ENCODE measurements at regions not wholly inside any gene's neighbourhood (a gene's known extent, or its start where the extent isn't known, plus 50 kb on each side); places are given as distances from the start of the nearest gene placed in this dataset.

- Histone ChIP-seq H3K79me2 (ENCODE audit: insufficient read depth, low read length) (no peaks in the 10 kb centered on the region), H3K9me3 (ENCODE audit: control insufficient read depth, low read depth, low read length) (no peaks in the 10 kb centered on the region), H2BK15ac (ENCODE audit: low read depth, low read length) (no peak overlapping the region), H4K20me1 (ENCODE audit: control insufficient read depth, insufficient read depth, insufficient read length) (no peaks in the 10 kb centered on the region), H3K27me3 (ENCODE audit: insufficient read depth, low read length) (no peaks in the 10 kb centered on the region), H3K9ac (ENCODE audit: extremely low read depth, insufficient read length, low read length) (no peak overlapping the region), H2BK20ac (ENCODE audit: low read depth, low read length, poor library complexity, severe bottlenecking) (no peak overlapping the region), H3K4ac (ENCODE audit: low read depth, low read length) (no peak overlapping the region), H2BK120ac (ENCODE audit: low read depth, low read length, poor library complexity, severe bottlenecking) (no peak overlapping the region), H4K5ac (ENCODE audit: insufficient read length, low read depth, low read length) (no peak overlapping the region), H3K27ac (ENCODE audit: insufficient read length, low read depth, low read length) (no peak overlapping the region), H3K56ac (ENCODE audit: insufficient read length, low read depth, low read length) (no peak overlapping the region), H4K91ac (ENCODE audit: insufficient read length, low read depth, low read length) (no peak overlapping the region), H3K4me1 (ENCODE audit: insufficient read depth, low read length) (no peaks in the 10 kb centered on the region; the same call in 1 of the 2 replicates), H2AFZ (ENCODE audit: low read length) (no peak overlapping the region), H3K14ac (ENCODE audit: insufficient read depth, low read length) (no peak overlapping the region), H3K23me2 (ENCODE audit: insufficient read length, low read depth, low read length, poor library complexity, severe bottlenecking) (no peaks in the 10 kb centered on the region), H3K79me1 (ENCODE audit: insufficient read depth, low read depth, low read length, poor library complexity, severe bottlenecking) (no peaks in the 10 kb centered on the region), H4K8ac (replicated peaks; ENCODE audit: insufficient read length, low read depth, low read length) (no peak overlapping the region), H3K23ac (ENCODE audit: insufficient read length, low read depth, low read length) (no peak overlapping the region), H2AK5ac (ENCODE audit: insufficient read length, low read length) (no peak overlapping the region), H3K4me2 (ENCODE audit: insufficient read depth, insufficient read length, low read length) (no peak overlapping the region), H2BK5ac (ENCODE audit: insufficient read length, low read length) (no peak overlapping the region), H3T11ph (ENCODE audit: low read length) (no peak overlapping the region), H2BK12ac (ENCODE audit: insufficient read length, low read depth, low read length) (no peak overlapping the region), H3K18ac (ENCODE audit: insufficient read length, low read depth, low read length) (no peak overlapping the region)
- TF ChIP-seq CTCF (conservative IDR thresholded peaks at IDR 0.05), result no peak
- Mint-ChIP-seq H3K4me1 (peaks cover 23 to 27% of the 10 kb centered on the region in 2 experiments), H3K9me3 (no peaks in the 10 kb centered on the region), H3K27me3 (ENCODE audit: low read depth) (peaks cover 6% of the 10 kb centered on the region; the same call in 1 of the 2 replicates), H3K27ac (no peak overlapping the region), H3K36me3 (ENCODE audit: insufficient read depth in 1 of 3, low read depth in 3 of 3) (no peaks in the 10 kb centered on the region), H3K4me3 (no peak overlapping the region)
- no peak for DNase-seq
- WGBS (ENCODE audit: extremely low coverage, insufficient read length, low lambda C conversion rate), result no CpG with 5 or more reads among the region's 3 CpGs
Observed at GRCh38 chr6:1470040-1470439, 80.7 kb downstream of the FOXF2 start.

All from H9 (cell line).